HepG2 (cell line): ENCODE measurements at regions not wholly inside any gene's neighbourhood (a gene's known extent, or its start where the extent isn't known, plus 50 kb on each side); places are given as distances from the start of the nearest gene placed in this dataset.

Experiments
- ATAC-seq: fragments of 200-7000 bp; cut with Tn5 transposase; 3 replicates; pipeline ENCODE4 v1.9.1; 2020; ENCODE audit warnings: mild to moderate bottlenecking, moderate library complexity
- BruUV-seq: library from RNA; stranded (reverse); fragments of 400-500 nt; replicated peaks from 2 replicates; lab custom pipeline; 2021; lab: Mats Ljungman, UMichigan
- CTCF ChIA-PET: fragments of 300-600 bp; formaldehyde crosslinking; extraction: SDS; loops from one replicate; lab custom pipeline; 2021; ENCODE audit warnings: low total read pairs, inconsistent platforms, low intra/inter-chr PET ratio; lab: Yijun Ruan, JAX
- POLR2A ChIA-PET: fragments of 350-600 bp; sonication (Branson Sonifier 250); formaldehyde crosslinking; loops from one replicate; lab custom pipeline; 2020; ENCODE audit warnings: antibody characterized with exemption, inconsistent platforms; lab: Yijun Ruan, JAX
- DNase-seq: peaks from one replicate; pipeline ENCODE4 v3.0.0-alpha.2; 2015; ENCODE audit warnings: low spot score
- FAIRE-seq: peaks from 3 replicates; lab custom pipeline; 2011; peaks lifted over from hg19 to GRCh38; lab: Jason Lieb, UNC
- H2AFZ ChIP-seq: one replicate; pipeline ENCODE4 v1.6.1; 2011; ENCODE audit warnings: low read length, inconsistent platforms
- H3K27ac ChIP-seq: fragments of 300-600 bp; 3 replicates; pipeline ENCODE4 v1.8.0; 2011; ENCODE audit warnings: mixed run types, mild to moderate bottlenecking, mixed read lengths, low read length, inconsistent platforms; ENCODE audit not compliant: insufficient read depth; ENCODE audit errors: extremely low read length
- H3K27me3 ChIP-seq, 2 experiments: fragments of 200-600 bp in 1 of 2; 2 replicates in 1 of 2; 3 replicates in 1 of 2; pipeline versions ENCODE4 v1.6.0 to v1.8.0; 2011; ENCODE audit warnings: low read length in 2 of 2, mild to moderate bottlenecking in 2 of 2, moderate library complexity in 2 of 2, inconsistent platforms in 1 of 2; ENCODE audit not compliant: insufficient read depth in 2 of 2, control insufficient read depth in 1 of 2
- H3K36me3 ChIP-seq, 2 experiments: fragments of 200-600 bp in 1 of 2; replicated peaks in 1 of 2; 2 replicates in 1 of 2; 3 replicates in 1 of 2; pipeline versions ENCODE4 v1.5.1 to v1.8.0; 2011; ENCODE audit warnings: low read length in 2 of 2, inconsistent platforms in 1 of 2; ENCODE audit not compliant: insufficient read depth in 2 of 2, control insufficient read depth in 1 of 2
- H3K4me1 ChIP-seq: 2 replicates; pipeline ENCODE4 v1.5.1; 2012; ENCODE audit warnings: low read length, inconsistent platforms; ENCODE audit not compliant: insufficient read depth
- H3K4me2 ChIP-seq: 2 replicates; pipeline ENCODE4 v1.6.0; 2011; ENCODE audit warnings: low read depth, low read length, inconsistent platforms
- H3K4me3 ChIP-seq, 3 experiments: fragments of 200-600 bp in 1 of 3; sonication (generic), shearing (Covaris generic) in 1 of 3; replicated peaks in 1 of 3; 2 replicates each; pipeline ENCODE4 v1.5.1; 2011 to 2016; ENCODE audit warnings: low read length in 3 of 3, inconsistent platforms in 2 of 3, low read depth in 2 of 3, mild to moderate bottlenecking in 2 of 3, control low read depth in 1 of 3, mixed read lengths in 1 of 3; ENCODE audit not compliant: insufficient read depth in 1 of 3
- H3K79me2 ChIP-seq: one replicate; pipeline ENCODE4 v1.6.1; 2011; ENCODE audit warnings: low read length, inconsistent platforms; ENCODE audit not compliant: insufficient read depth
- H3K9ac ChIP-seq: 2 replicates; pipeline ENCODE4 v1.6.0; 2011; ENCODE audit warnings: mild to moderate bottlenecking, low read depth, low read length, inconsistent platforms; ENCODE audit not compliant: insufficient read depth
- H3K9me3 ChIP-seq: 2 replicates; pipeline ENCODE4 v1.5.1; 2012; ENCODE audit warnings: mild to moderate bottlenecking, low read length
- H4K20me1 ChIP-seq: 2 replicates; pipeline ENCODE4 v1.6.0; 2011; ENCODE audit warnings: inconsistent platforms, mild to moderate bottlenecking, low read length, moderate library complexity; ENCODE audit not compliant: insufficient read depth
- AGO1 ChIP-seq: fragments of 200-400 bp; formaldehyde crosslinking; IDR thresholded peaks from 2 replicates; pipeline ENCODE4 v1.6.1; 2017; ENCODE audit warnings: mild to moderate bottlenecking, low read depth, low read length, moderate library complexity; ENCODE audit not compliant: poor library complexity, severe bottlenecking
- CBX1 ChIP-seq: IDR thresholded peaks from one replicate; pipeline ENCODE4 v1.6.1; 2016; ENCODE audit warnings: antibody characterized with exemption, low read depth
- MTERF4 ChIP-seq: sonication (generic); formaldehyde crosslinking; IDR thresholded peaks from 2 replicates; pipeline ENCODE4 v1.8.0; 2023; ENCODE audit warnings: mild to moderate bottlenecking, missing genetic modification reagents
- MXI1 ChIP-seq: IDR thresholded peaks from 3 replicates; pipeline ENCODE4 v1.6.1; 2012; ENCODE audit warnings: low read depth, low read length, inconsistent platforms, borderline replicate concordance
- SOX6 ChIP-seq, 2 experiments: fragments of 450-650 bp in 1 of 2; sonication (generic) in 1 of 2; formaldehyde crosslinking in 1 of 2; IDR thresholded peaks; 2 replicates each; pipeline versions ENCODE4 v1.4.0 to v1.6.1; 2017 to 2020; ENCODE audit warnings: antibody characterized with exemption in 1 of 2, mild to moderate bottlenecking in 1 of 2, missing genetic modification reagents in 1 of 2
- THAP11 ChIP-seq: IDR thresholded peaks from 2 replicates; pipeline ENCODE4 v1.6.1; 2016; ENCODE audit warnings: missing biosample characterization, missing genetic modification reagents
- ZFX ChIP-seq: sonication (generic); formaldehyde crosslinking; IDR thresholded peaks from 2 replicates; pipeline ENCODE4 v1.4.0; 2020; ENCODE audit warnings: mild to moderate bottlenecking, low read depth, missing genetic modification reagents, moderate library complexity
- ZNF232 ChIP-seq: sonication (generic); formaldehyde crosslinking; IDR thresholded peaks from 2 replicates; pipeline ENCODE4 v1.4.0; 2020; ENCODE audit warnings: missing genetic modification reagents, borderline replicate concordance
- ZNF276 ChIP-seq: sonication (generic); formaldehyde crosslinking; IDR thresholded peaks from 2 replicates; pipeline ENCODE4 v1.4.0; 2020; ENCODE audit warnings: mild to moderate bottlenecking, low read depth, missing genetic modification reagents
- ZNF563 ChIP-seq: sonication (generic); formaldehyde crosslinking; IDR thresholded peaks from 2 replicates; pipeline ENCODE4 v1.8.0; 2022; ENCODE audit warnings: mild to moderate bottlenecking, moderate library complexity, missing genetic modification reagents
- ZNF672 ChIP-seq: sonication (generic); formaldehyde crosslinking; IDR thresholded peaks from 2 replicates; pipeline ENCODE4 v1.8.1; 2022; ENCODE audit warnings: missing genetic modification reagents
- ZNF709 ChIP-seq: sonication (generic); formaldehyde crosslinking; IDR thresholded peaks from 2 replicates; pipeline ENCODE4 v1.5.0; 2020; ENCODE audit warnings: mild to moderate bottlenecking, missing genetic modification reagents
- ZSCAN22 ChIP-seq: sonication (generic); formaldehyde crosslinking; IDR thresholded peaks from 2 replicates; pipeline ENCODE4 v1.4.0; 2020; ENCODE audit warnings: mild to moderate bottlenecking, missing genetic modification reagents
- WGBS: methylation state at CpG from one replicate; pipeline ENCODE4 v1.1.6; 2017; ENCODE audit warnings: low lambda C conversion rate; 5-methylcytosine and 5-hydroxymethylcytosine counted together
- in situ Hi-C: cut with HindIII; loops from 2 replicates; pipeline ENCODE4 v1.10.0; 2017; ENCODE audit warnings: low pct_unique_long_range_greater_than_20kb; ENCODE audit not compliant: extremely low pct_ligation_motif_present
- intact Hi-C: fragments of 100-400 bp; cut with micrococcal nuclease; formaldehyde crosslinking; loops from one replicate; pipeline ENCODE4 v1.10.0; 2022; ENCODE audit not compliant: unreplicated experiment

- TF ChIP-seq ZNF563 (no peak), ZNF709 (CRISPR knock-in tag) (no peak), MTERF4 (CRISPR knock-in tag) (no peak), THAP11 (no peak), SOX6 (IDR thresholded peaks at IDR 0.05) (no peak), SOX6 (CRISPR knock-in tag; IDR thresholded peaks at IDR 0.05) (no peak), ZNF672 (CRISPR knock-in tag) (no peak), CBX1 (no peak)
Measured at GRCh38 chr3:43221076-43221475, 65.3 kb upstream of the SNRK start (continued).

GRCh38 chr3:43219616-43220015 lies 66.7 kb upstream of the SNRK start:
- H3K9me3 ChIP-seq, result no peaks in the 10 kb centered on the region
- no peaks in the 10 kb centered on the region for H3K36me3 ChIP-seq
- FAIRE-seq, result no peak
- in situ Hi-C loops, result loop anchor here (5.0 to 10.0 kb wide), 2 partner anchors 158 to 285 kb away; no protein-coding TSS in a partner anchor
- POLR2A ChIA-PET, result no interaction called here
- H2AFZ ChIP-seq, result no peak overlapping the region
- no peak overlapping the region for H3K4me3 ChIP-seq
- no peak for TF ChIP-seq ZNF232
- TF ChIP-seq ZFX (CRISPR knock-in tag), result no peak
- TF ChIP-seq ZNF276 (CRISPR knock-in tag), result no peak
- TF ChIP-seq MXI1, result no peak
- no peak for TF ChIP-seq AGO1
- TF ChIP-seq ZSCAN22 (CRISPR knock-in tag), result no peak
- TF ChIP-seq, all 625 proteins: peak for 0
- Histone ChIP-seq H3K27me3 (peaks cover 0 to 8% of the 10 kb centered on the region in 2 experiments; a peak in 1 of 5 replicates), H3K9ac (no peak overlapping the region), H3K27ac (no peak overlapping the region), H3K4me1 (no peaks in the 10 kb centered on the region), H3K4me2 (no peak overlapping the region), H4K20me1 (no peaks in the 10 kb centered on the region), H3K79me2 (no peaks in the 10 kb centered on the region)
- intact Hi-C loops, result loop anchor here (10.0 kb wide), 1 partner anchor 285 kb away; no protein-coding TSS in a partner anchor
- no peak for ATAC-seq
- CTCF ChIA-PET, result no interaction called here
- WGBS, result 48% methylated on average over 3 of the region's 3 CpGs
- no TSS peak for BruUV-seq
- DNase-seq, result no peak
